Activated naive CD4-positive, alpha-beta T cell treated with anti-CD3 and anti-CD28 coated beads, Interleukin-2, amount 50 U/mL, for 16 hours (primary cell): ENCODE measurements at regions not wholly inside any gene's neighbourhood (a gene's known extent, or its start where the extent isn't known, plus 50 kb on each side); places are given as distances from the start of the nearest gene placed in this dataset.
A peak's percentile ranks its signal among the peaks of the same experiment; 100 is the strongest.
"Not testable (repeated sequence)": the region's sequence is repeated elsewhere in the genome, so short reads cannot be mapped to it uniquely, and the experiment has no call there.

Experiments
- DNase-seq: peaks from one replicate; pipeline ENCODE4 v3.0.0-alpha.2; 2020

GRCh38 chr2:16777123-16777870 is 111.7 kb upstream of the CYRIA start:
- DNase-seq, result no peak

- no peak for DNase-seq
Observed at GRCh38 chr2:16775899-16776231, 110.2 kb upstream of the CYRIA start.

GRCh38 chr2:16774980-16775898 is 109.6 kb upstream of the CYRIA start:
- no peak for DNase-seq

- DNase-seq, result no peak
Observed at GRCh38 chr2:16774091-16774490, 108.5 kb upstream of the CYRIA start.

GRCh38 chr2:16773080-16773713 is 107.6 kb upstream of the CYRIA start:
- DNase-seq, result no peak

- no peak for DNase-seq
Observed at GRCh38 chr2:16767789-16768476, 102.3 kb upstream of the CYRIA start.

GRCh38 chr2:16765356-16765755 is 99.7 kb upstream of the CYRIA start:
- DNase-seq, result no peak

GRCh38 chr2:16764487-16764886 is 98.9 kb upstream of the CYRIA start:
- no peak for DNase-seq

- DNase-seq, result no peak
Observed at GRCh38 chr2:16763493-16763899, 97.9 kb upstream of the CYRIA start.

- no peak for DNase-seq
Observed at GRCh38 chr2:16763056-16763455, 97.4 kb upstream of the CYRIA start.

- no peak for DNase-seq
Observed at GRCh38 chr2:16760426-16760825, 94.8 kb upstream of the CYRIA start.

- DNase-seq, result peak; percentile 45
Observed at GRCh38 chr2:16756831-16757644, 91.4 kb upstream of the CYRIA start.

- no peak for DNase-seq
Observed at GRCh38 chr2:16755442-16755841, 89.8 kb upstream of the CYRIA start.

GRCh38 chr2:16753025-16753424 is 87.4 kb upstream of the CYRIA start:
- DNase-seq, result not testable (repeated sequence)

GRCh38 chr2:16750925-16751214 is 85.2 kb upstream of the CYRIA start:
- DNase-seq, result not testable (repeated sequence)

GRCh38 chr2:16750175-16750924 is 84.7 kb upstream of the CYRIA start:
- DNase-seq, result no peak

GRCh38 chr2:16748511-16749266 is 83.1 kb upstream of the CYRIA start:
- not testable (repeated sequence) for DNase-seq

GRCh38 chr2:16747689-16748088 is 82.1 kb upstream of the CYRIA start:
- DNase-seq, result no peak

- no peak for DNase-seq
Observed at GRCh38 chr2:16747257-16747656, 81.6 kb upstream of the CYRIA start.

GRCh38 chr2:16746833-16747232 is 81.2 kb upstream of the CYRIA start:
- no peak for DNase-seq

- DNase-seq, result no peak
Observed at GRCh38 chr2:16746329-16746728, 80.7 kb upstream of the CYRIA start.
